HepG2 (cell line): ENCODE measurements at regions not wholly inside any gene's neighbourhood (a gene's known extent, or its start where the extent isn't known, plus 50 kb on each side); places are given as distances from the start of the nearest gene placed in this dataset.

Experiments
- DBP ChIP-seq: sonication (generic); formaldehyde crosslinking; IDR thresholded peaks from 2 replicates; pipeline ENCODE4 v1.4.0; 2020; ENCODE audit warnings: missing genetic modification reagents; ENCODE audit errors: not compliant biosample characterization
- HDAC6 ChIP-seq: fragments of 200-600 bp; sonication (generic); IDR thresholded peaks from 2 replicates; pipeline ENCODE4 v1.7.0; 2017; ENCODE audit warnings: mild to moderate bottlenecking, antibody characterized with exemption, low read length, low read depth
- TCF7 ChIP-seq: sonication (generic); IDR thresholded peaks from 2 replicates; pipeline ENCODE4 v1.6.1; 2016; ENCODE audit warnings: antibody characterized with exemption, low read depth
- ZBTB3 ChIP-seq: sonication (generic); formaldehyde crosslinking; IDR thresholded peaks from 2 replicates; pipeline ENCODE4 v1.4.0; 2020; ENCODE audit warnings: low read depth, mild to moderate bottlenecking, moderate library complexity, missing genetic modification reagents, borderline replicate concordance
- ZNF317 ChIP-seq: sonication (generic); formaldehyde crosslinking; IDR thresholded peaks from 2 replicates; pipeline ENCODE4 v1.5.0; 2020; ENCODE audit warnings: mild to moderate bottlenecking, missing genetic modification reagents

DNA sequence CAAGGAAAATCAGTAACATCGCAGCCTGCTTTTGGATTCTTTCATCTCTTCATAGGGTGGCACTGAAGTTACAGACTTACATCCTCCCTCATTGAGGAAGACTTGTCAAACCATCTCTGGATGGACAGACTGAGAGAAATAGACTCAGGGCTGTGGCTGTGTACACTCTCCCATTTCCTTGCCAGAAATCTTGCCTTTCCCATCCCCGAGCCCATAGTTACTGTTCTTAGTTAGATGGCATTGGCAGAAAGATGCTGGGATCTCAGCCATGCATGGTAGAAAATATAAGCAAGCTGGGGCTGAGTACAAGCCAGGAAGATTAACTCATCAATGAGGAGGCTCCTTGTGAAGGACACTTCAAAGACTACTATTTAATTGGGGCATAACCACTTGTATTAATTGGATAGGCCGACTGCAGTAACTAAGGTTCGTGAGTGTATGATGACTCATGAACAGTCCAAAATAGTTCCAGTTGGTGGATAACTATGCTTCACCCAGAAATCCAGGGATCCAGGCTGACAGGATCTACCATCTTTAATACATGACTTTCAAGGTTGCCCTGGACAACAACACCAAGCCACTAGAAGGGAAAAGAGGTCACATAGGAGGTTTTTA, 137.9 kb downstream of the TMEM38B start:
- TF ChIP-seq DBP (CRISPR knock-in tag) = no peak
- no peak for TF ChIP-seq ZNF317 (CRISPR knock-in tag)
- TF ChIP-seq TCF7 = no peak
- TF ChIP-seq ZBTB3 (CRISPR knock-in tag) = no peak
- TF ChIP-seq HDAC6 = no peak
